ENCODE measurements at regions not wholly inside any gene's neighbourhood (a gene's known extent, or its start where the extent isn't known, plus 50 kb on each side); places are given as distances from the start of the nearest gene placed in this dataset.

DNA sequence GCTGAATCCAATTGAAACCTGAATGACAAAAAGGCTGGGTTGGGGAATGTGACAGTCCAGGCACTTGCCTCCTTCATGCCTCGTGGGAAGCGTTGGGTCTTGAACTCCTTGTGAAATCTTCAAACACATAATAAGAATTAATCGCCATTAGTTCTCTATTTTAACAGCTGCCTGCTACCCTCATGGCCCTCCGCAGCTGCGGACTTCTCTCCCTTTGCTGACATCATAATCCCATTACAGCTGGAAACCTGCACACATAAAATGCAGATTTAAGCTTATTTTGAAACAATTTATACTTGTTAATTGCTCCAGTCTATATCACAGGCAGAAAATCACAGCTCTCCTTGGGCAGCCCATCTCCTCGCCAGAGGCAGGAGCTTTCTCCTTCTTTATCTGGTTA is 403.0 kb upstream of the MKI67 start:
- Histone ChIP-seq H3K4me3 (ENCODE audit: low read depth, low read length) (no peak overlapping the region), H3K27me3 (ENCODE audit: control insufficient read depth, insufficient read depth, low read length) (peaks cover 6% of the 10 kb centered on the region), H3K9me3 (ENCODE audit: control insufficient read depth, low read length) (no peaks in the 10 kb centered on the region), H3K9ac (no peak overlapping the region), H3K4me1 (no peaks in the 10 kb centered on the region), H3K79me2 (no peaks in the 10 kb centered on the region), H3K27ac (no peak overlapping the region), H3K4me2 (ENCODE audit: low read length) (no peak overlapping the region), H3K36me3 (ENCODE audit: control insufficient read depth, insufficient read depth, low read length) (no peaks in the 10 kb centered on the region), H2AFZ (no peak overlapping the region)
- TF ChIP-seq, protein P1, sequence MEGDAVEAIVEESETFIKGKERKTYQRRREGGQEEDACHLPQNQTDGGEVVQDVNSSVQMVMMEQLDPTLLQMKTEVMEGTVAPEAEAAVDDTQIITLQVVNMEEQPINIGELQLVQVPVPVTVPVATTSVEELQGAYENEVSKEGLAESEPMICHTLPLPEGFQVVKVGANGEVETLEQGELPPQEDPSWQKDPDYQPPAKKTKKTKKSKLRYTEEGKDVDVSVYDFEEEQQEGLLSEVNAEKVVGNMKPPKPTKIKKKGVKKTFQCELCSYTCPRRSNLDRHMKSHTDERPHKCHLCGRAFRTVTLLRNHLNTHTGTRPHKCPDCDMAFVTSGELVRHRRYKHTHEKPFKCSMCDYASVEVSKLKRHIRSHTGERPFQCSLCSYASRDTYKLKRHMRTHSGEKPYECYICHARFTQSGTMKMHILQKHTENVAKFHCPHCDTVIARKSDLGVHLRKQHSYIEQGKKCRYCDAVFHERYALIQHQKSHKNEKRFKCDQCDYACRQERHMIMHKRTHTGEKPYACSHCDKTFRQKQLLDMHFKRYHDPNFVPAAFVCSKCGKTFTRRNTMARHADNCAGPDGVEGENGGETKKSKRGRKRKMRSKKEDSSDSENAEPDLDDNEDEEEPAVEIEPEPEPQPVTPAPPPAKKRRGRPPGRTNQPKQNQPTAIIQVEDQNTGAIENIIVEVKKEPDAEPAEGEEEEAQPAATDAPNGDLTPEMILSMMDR (IDR thresholded peaks at IDR 0.05), result no peak

DNA sequence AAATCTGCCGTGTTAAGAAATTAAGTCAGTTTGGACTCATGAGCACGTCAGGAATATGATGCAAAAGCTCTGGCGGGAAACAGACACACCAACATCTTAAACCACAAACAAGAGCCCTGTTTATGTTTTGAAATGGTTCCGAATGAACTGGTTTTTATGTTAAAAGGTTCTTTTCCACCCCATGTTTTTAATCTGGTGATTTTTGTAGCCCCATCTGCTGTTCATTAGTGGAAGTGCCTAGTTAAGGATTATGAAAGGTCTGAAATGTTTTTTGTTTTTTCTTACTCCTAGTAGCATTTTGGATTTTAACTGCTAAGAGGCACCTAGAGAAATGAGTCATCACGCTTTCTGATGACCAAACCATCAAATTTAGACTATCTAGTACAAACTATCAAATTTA is 404.1 kb upstream of the MKI67 start:
- Histone ChIP-seq H3K4me1 (no peaks in the 10 kb centered on the region), H3K79me2 (no peaks in the 10 kb centered on the region), H3K27ac (no peak overlapping the region)

DNA sequence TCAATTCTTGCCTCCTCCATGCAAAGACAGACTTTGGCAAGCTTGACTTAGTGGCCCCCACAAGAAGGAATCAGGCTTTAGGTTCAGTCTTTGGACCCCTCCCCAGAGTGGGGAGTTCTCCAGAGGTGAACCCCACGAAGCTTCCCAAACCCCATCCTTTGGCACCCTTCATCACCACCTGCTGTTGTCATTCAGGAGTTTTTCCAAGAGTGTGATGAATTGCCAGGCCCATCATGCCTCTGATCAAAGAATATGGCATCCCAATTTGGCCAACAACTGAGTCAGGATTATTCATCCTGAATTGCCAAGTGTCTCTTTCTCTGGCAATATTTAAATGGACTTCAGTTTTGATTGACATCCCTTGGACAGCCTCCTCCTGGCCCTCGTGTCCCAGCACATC is 404.7 kb upstream of the MKI67 start:
- Histone ChIP-seq H3K9me3 (ENCODE audit: control insufficient read depth, low read length) (no peaks in the 10 kb centered on the region), H3K27me3 (ENCODE audit: control insufficient read depth, insufficient read depth, low read length) (peaks cover 10% of the 10 kb centered on the region), H3K4me1 (no peaks in the 10 kb centered on the region), H3K79me2 (no peaks in the 10 kb centered on the region), H3K36me3 (ENCODE audit: control insufficient read depth, insufficient read depth, low read length) (no peaks in the 10 kb centered on the region), H3K9ac (no peak overlapping the region), H3K4me2 (ENCODE audit: low read length) (no peak overlapping the region), H3K27ac (no peak overlapping the region), H2AFZ (no peak overlapping the region), H3K4me3 (ENCODE audit: low read depth, low read length) (no peak overlapping the region)
- TF ChIP-seq, protein P1 (IDR thresholded peaks at IDR 0.05), result no peak

More for the DNA sequence above, 404.1 kb upstream of the MKI67 start:
- Histone ChIP-seq H3K27me3 (ENCODE audit: control insufficient read depth, insufficient read depth, low read length) (peaks cover 7% of the 10 kb centered on the region), H3K9me3 (ENCODE audit: control insufficient read depth, low read length) (no peaks in the 10 kb centered on the region), H2AFZ (no peak overlapping the region), H3K9ac (no peak overlapping the region), H3K4me2 (ENCODE audit: low read length) (no peak overlapping the region), H3K36me3 (ENCODE audit: control insufficient read depth, insufficient read depth, low read length) (no peaks in the 10 kb centered on the region), H3K4me3 (ENCODE audit: low read depth, low read length) (no peak overlapping the region)
- TF ChIP-seq, protein P1 (IDR thresholded peaks at IDR 0.05), result no peak

DNA sequence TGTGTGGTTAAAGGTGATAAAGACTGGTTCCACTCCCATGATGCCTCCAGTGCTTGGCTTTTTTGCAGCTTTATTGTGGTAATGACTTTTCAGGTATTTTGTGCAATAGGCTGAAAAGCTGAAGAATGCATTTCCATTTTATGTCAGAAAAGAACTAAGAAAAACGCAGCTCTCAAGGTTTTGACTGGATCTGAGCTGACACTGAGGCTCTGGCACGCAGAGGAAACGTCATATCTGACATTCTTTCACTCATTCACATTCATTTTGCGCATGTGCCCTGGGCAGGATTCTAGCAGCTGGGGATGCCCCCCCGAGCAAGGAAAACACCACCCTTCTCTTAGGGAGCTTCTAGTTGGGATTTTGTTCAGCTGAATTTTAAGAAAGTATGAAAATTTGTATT is 408.5 kb upstream of the MKI67 start:
- Histone ChIP-seq H3K27me3 (ENCODE audit: control insufficient read depth, insufficient read depth, low read length) (peaks cover 10% of the 10 kb centered on the region), H3K9me3 (ENCODE audit: control insufficient read depth, low read length) (no peaks in the 10 kb centered on the region), H3K4me2 (ENCODE audit: low read length) (no peak overlapping the region), H3K36me3 (ENCODE audit: control insufficient read depth, insufficient read depth, low read length) (no peaks in the 10 kb centered on the region), H3K4me1 (no peaks in the 10 kb centered on the region), H3K79me2 (no peaks in the 10 kb centered on the region), H3K27ac (no peak overlapping the region), H2AFZ (no peak overlapping the region), H3K9ac (no peak overlapping the region), H3K4me3 (ENCODE audit: low read depth, low read length) (no peak overlapping the region)
- TF ChIP-seq, protein P1 (IDR thresholded peaks at IDR 0.05), result no peak

DNA sequence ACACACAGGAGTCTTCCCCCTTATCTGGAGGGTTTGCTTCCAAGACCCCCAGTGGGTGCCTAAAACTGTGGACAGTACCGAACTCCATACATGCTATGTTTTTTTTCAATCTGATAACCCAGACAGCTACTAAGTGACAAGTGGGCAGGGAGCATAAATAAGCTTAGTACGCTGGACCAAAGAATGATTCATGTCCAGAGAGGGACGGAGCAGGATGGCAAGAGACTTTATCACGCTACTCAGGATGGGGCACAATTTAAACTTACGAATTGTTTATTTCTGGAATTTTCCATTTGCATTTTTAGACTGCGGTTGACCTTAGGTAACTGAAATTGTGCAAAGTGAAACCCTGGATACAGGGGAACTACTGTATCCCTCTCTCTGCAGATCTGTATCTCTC is 410.0 kb upstream of the MKI67 start:
- Histone ChIP-seq H3K9me3 (ENCODE audit: control insufficient read depth, low read length) (no peaks in the 10 kb centered on the region), H3K79me2 (no peaks in the 10 kb centered on the region), H3K4me3 (ENCODE audit: low read depth, low read length) (no peak overlapping the region), H3K36me3 (ENCODE audit: control insufficient read depth, insufficient read depth, low read length) (no peaks in the 10 kb centered on the region), H3K27me3 (ENCODE audit: control insufficient read depth, insufficient read depth, low read length) (peaks cover 4% of the 10 kb centered on the region), H3K27ac (no peak overlapping the region), H2AFZ (no peak overlapping the region), H3K4me1 (no peaks in the 10 kb centered on the region), H3K4me2 (ENCODE audit: low read length) (no peak overlapping the region), H3K9ac (no peak overlapping the region)
- TF ChIP-seq, protein P1 (IDR thresholded peaks at IDR 0.05), result no peak

All from parathyroid adenoma (tissue), 2 donors.